ENCODE measurements at regions not wholly inside any gene's neighbourhood (a gene's known extent, or its start where the extent isn't known, plus 50 kb on each side); places are given as distances from the start of the nearest gene placed in this dataset.

DNA sequence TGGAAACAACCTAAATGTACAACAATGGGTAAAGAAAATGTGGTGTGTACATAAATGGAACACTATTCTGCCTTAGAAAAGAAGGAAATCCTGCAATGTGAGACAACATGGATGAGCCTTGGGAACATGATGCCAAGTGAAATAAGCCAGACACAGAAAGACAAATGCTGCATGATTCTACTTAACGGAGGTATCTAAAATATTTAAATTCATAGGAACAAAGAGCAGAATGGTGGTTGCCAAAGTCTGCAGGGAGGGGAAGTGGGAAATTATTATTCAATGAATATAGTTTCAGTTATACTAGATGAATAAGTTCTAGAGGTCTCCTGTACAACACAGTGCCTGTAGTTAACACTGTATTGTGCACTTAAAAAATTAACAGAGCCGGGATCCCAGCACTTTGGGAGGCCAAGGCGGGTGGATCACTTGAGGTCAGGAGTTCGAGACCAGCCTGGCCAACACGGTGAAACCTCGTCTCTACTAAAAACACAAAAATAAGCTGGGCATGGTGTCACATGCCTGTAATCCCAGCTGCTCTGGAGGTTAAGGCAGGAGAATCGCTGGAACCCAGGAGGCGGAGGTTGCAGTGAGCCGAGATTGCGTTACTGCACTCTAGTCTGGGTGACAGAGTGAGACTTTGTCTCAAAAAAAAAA, 71.4 kb upstream of the SNX9 start:
- no peaks in the 10 kb centered on the region for H3K27me3 ChIP-seq (replicated peaks in 1 of 4; ENCODE audit: control insufficient read depth in 3 of 4, extremely low read depth in 1 of 4, insufficient read depth in 3 of 4, low read length in 3 of 4)
- no peaks in the 10 kb centered on the region for H4K20me1 ChIP-seq (replicated peaks in 1 of 2; ENCODE audit: control insufficient read depth in 1 of 2, insufficient read depth in 2 of 2, low read length in 2 of 2)
- H2AFZ ChIP-seq (ENCODE audit: low read length): no peak overlapping the region
- H2BK15ac ChIP-seq (ENCODE audit: low read length): no peak overlapping the region
- peak overlapping the region; percentile 52 for H4K91ac ChIP-seq (replicated peaks; ENCODE audit: insufficient read length, low read length)
- H2BK12ac ChIP-seq (ENCODE audit: low read depth, low read length): no peak overlapping the region; the same call in 1 of the 2 replicates
- no peak overlapping the region for H4K8ac ChIP-seq (ENCODE audit: extremely low read depth, insufficient read depth, low read length)
- no peak overlapping the region for H3K27ac ChIP-seq (ENCODE audit: low read depth, low read length)
- H3K14ac ChIP-seq (ENCODE audit: insufficient read length): no peak overlapping the region
- no peak overlapping the region for H3K23ac ChIP-seq (ENCODE audit: insufficient read length)
- FAIRE-seq: no peak
- no peaks in the 10 kb centered on the region for H3K79me2 ChIP-seq (ENCODE audit: control insufficient read depth in 1 of 2, insufficient read depth in 2 of 2, low read length in 2 of 2)
- DNase-seq (ENCODE audit: low read depth in 1 of 2, low spot score in 2 of 2): no peak
- ChIA-PET CTCF (ENCODE audit: partially characterized antibody) (no interaction called here), POLR2A (ENCODE audit: partially characterized antibody) (no interaction called here)
- TF ChIP-seq FOSL1 (IDR thresholded peaks at IDR 0.05; ENCODE audit: insufficient read depth, low read depth, low read length): no peak
- H2BK20ac ChIP-seq (ENCODE audit: low read length): no peak overlapping the region; the same call in 1 of the 2 replicates
- peak overlapping the region; percentile 79; the same call in 1 of the 2 replicates for H2BK5ac ChIP-seq (ENCODE audit: low read depth, low read length)
- no peak overlapping the region for H3K4me3 ChIP-seq (ENCODE audit: extremely low read depth in 1 of 4, insufficient read depth in 2 of 4, low read depth in 3 of 4, low read length in 4 of 4)
- no peaks in the 10 kb centered on the region for H3K23me2 ChIP-seq (ENCODE audit: low read depth, low read length)
- no peak overlapping the region for H4K5ac ChIP-seq (ENCODE audit: insufficient read length, low read depth, low read length)
- H3K18ac ChIP-seq (ENCODE audit: extremely low read depth, low read length): no peak overlapping the region
- no peak overlapping the region for H3K9ac ChIP-seq (replicated peaks in 1 of 4; ENCODE audit: extremely low read depth in 1 of 4, low read depth in 3 of 4, low read length in 3 of 4)
- H3K56ac ChIP-seq (replicated peaks; ENCODE audit: insufficient read length, low read depth, low read length): no peak overlapping the region
- H2BK120ac ChIP-seq (replicated peaks; ENCODE audit: low read depth, low read length): no peak overlapping the region
- no peak overlapping the region for H3K4me2 ChIP-seq (ENCODE audit: insufficient read depth in 1 of 2, low read depth in 2 of 2, low read length in 2 of 2)
- no peak overlapping the region for H3K4ac ChIP-seq (replicated peaks; ENCODE audit: insufficient read length, low read depth, low read length)
- peaks cover 0 to 5% (median 4%) of the 10 kb centered on the region in 4 experiments; a peak in 4 of 7 replicates for H3K4me1 ChIP-seq (replicated peaks in 1 of 4; ENCODE audit: control insufficient read depth in 3 of 4, insufficient read depth in 4 of 4, low read length in 3 of 4)
- H3K9me3 ChIP-seq (ENCODE audit: insufficient read depth in 2 of 2, low read depth in 1 of 2, low read length in 1 of 2): peaks cover under 1 to 8% of the 10 kb centered on the region in 2 experiments; a peak in 1 of 4 replicates
- H3K79me1 ChIP-seq (ENCODE audit: low read depth, low read length): no peaks in the 10 kb centered on the region
- no peak overlapping the region for H2AK5ac ChIP-seq (ENCODE audit: low read depth, low read length)
- WGBS, 2 experiments (ENCODE audit: extremely low coverage in 1 of 2, insufficient coverage in 1 of 2, insufficient read length in 1 of 2, insufficient replicate concordance in 2 of 2, low coverage in 1 of 2, low lambda C conversion rate in 2 of 2, missing lambda C conversion rate in 1 of 2): 98% methylated on average over 10 of the region's 10 CpGs; no CpG with 5 or more reads in 1 of the 2 experiments
- H3K36me3 ChIP-seq (ENCODE audit: control insufficient read depth in 2 of 4, insufficient read depth in 4 of 4, low read length in 3 of 4): no peaks in the 10 kb centered on the region
